ENCODE measurements at regions not wholly inside any gene's neighbourhood (a gene's known extent, or its start where the extent isn't known, plus 50 kb on each side); places are given as distances from the start of the nearest gene placed in this dataset.

DNA sequence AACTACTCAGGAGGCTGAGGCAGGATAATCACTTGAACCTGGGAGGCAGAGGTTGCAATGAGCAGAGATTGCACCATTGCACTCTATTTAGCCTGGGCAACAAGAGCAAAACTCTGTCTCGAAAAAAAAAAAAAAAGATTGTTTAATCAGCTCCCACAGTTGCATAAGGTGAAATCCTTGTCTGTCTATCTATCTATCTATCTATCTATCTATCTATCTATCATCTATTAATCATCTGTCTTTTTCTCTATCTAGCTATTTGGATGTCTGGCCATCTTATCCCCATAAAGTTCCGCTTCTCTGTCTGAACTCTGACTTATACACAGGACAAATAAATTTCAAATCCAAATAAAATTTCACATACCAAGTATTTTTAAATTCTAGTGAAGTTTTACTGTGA lies 223.2 kb upstream of the PGRMC2 start:
- TF ChIP-seq CTCF (IDR thresholded peaks at IDR 0.05 in 8 of 11, conservative IDR thresholded peaks at IDR 0.05 in 3 of 11): no peak
- TF ChIP-seq POLR2A (IDR thresholded peaks at IDR 0.05): no peak
